Ovary (tissue), 7 donors: ENCODE measurements at regions not wholly inside any gene's neighbourhood (a gene's known extent, or its start where the extent isn't known, plus 50 kb on each side); places are given as distances from the start of the nearest gene placed in this dataset.

Source experiments
- DNase-seq, 5 donors: peaks; one replicate each; pipeline ENCODE4 v3.0.0-alpha.2; 2019 to 2020
- H3K27ac ChIP-seq, 2 donors: fragments of 200-600 bp; one replicate each; pipeline versions ENCODE4 v1.5.1 to v1.8.0; 2019 to 2022
- H3K27me3 ChIP-seq: fragments of 200-600 bp; one replicate; pipeline ENCODE4 v1.8.0; 2022
- H3K36me3 ChIP-seq: fragments of 200-600 bp; sonication (generic); one replicate; pipeline ENCODE4 v1.5.1; 2019
- H3K4me1 ChIP-seq: one replicate; pipeline ENCODE4 v1.8.1; 2013; ENCODE audit warnings: mild to moderate bottlenecking, moderate library complexity; ENCODE audit not compliant: insufficient read depth
- H3K4me3 ChIP-seq: fragments of 200-600 bp; sonication (generic); one replicate; pipeline ENCODE4 v1.5.1; 2017
- H3K9me3 ChIP-seq, 2 donors: fragments of 200-600 bp in 1 of 2; sonication (generic) in 1 of 2; one replicate each; pipeline versions ENCODE4 v1.5.1 to v1.8.1; 2013 to 2019; ENCODE audit warnings: mild to moderate bottlenecking in 1 of 2, moderate library complexity in 1 of 2
- EP300 ChIP-seq: sonication (generic); formaldehyde crosslinking; IDR thresholded peaks from one replicate; pipeline ENCODE4 v1.6.1; 2017; ENCODE audit warnings: antibody characterized with exemption
- POLR2A ChIP-seq: fragments of 450-650 bp; IDR thresholded peaks from one replicate; pipeline ENCODE4 v1.6.1; 2017; ENCODE audit warnings: antibody characterized with exemption, mild to moderate bottlenecking, moderate library complexity
- WGBS, 3 donors: extraction: QIAGEN DNeasy Blood & Tissue Kit in 1 of 3; methylation state at CpG; one replicate each; pipeline versions ENCODE4 v1.1.5 to v1.1.7; 2013 to 2017; 5-methylcytosine and 5-hydroxymethylcytosine counted together
- intact Hi-C, 4 donors: fragments of 100-400 bp; cut with DNase I; formaldehyde crosslinking; loops; one replicate each; pipeline versions ENCODE4 v1.11.0 to v1.15.1; 2022 to 2023
- TF ChIP-seq, protein P1 (sequence below), 3 donors: fragments of 450-650 bp in 2 of 3; fragments of 200-600 bp in 1 of 3; IDR thresholded peaks; one replicate each; pipeline versions ENCODE4 v1.5.1 to v1.8.0; 2016 to 2022; ENCODE audit warnings: antibody characterized with exemption in 3 of 3, mild to moderate bottlenecking in 1 of 3
- donor health status: DM: no; HTN: no; CAD: no; lungs with moderate emphysema.
- donor health status: DM: no; HTN: no; CAD: no.
- donor health status: Bipolar disorder and iron deficiency.
- donor health status: DM: no; HTN: no; CAD: no.
- donor health status: DM: yes; HTN: yes; CAD: no.

DNA sequence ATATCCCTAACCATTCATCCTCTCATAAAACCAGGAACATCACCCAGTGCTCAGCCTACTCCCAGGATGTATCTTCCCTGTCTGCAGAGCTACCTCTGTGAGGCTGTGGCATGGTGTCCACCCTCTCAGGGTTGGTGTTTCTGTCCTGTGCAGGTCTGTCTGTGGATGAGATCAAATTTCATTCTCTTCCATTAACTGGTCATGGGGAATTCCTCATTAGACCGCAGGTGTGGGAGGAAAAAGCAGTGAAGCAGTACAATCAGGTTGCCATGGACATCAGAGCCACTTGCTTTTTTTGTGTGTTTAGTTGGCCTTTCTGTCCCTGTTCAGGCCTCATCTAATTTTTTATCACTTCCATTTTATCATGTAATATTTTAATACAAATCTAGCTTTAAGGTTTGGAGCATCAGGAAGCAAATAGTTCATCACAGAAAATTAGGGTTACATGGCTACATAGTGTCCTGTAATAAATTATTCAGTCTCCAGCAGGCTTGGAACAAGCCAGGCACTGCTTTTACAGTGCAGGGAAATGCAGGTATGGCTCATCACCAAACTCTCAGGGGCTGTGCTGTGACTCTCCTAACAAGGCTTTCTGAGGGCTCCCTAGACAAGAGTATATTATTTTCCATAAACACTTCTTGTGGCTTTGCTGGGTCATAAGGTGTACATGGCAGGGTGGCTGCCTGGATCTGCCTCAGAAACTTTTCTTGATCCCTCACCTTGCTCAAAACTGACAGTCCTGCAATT is 594.9 kb upstream of the IGFBP3 start:
- 60 to 68% (median 65%) methylated on average over 1 of the region's 1 CpG for WGBS, 3 donors
- DNase-seq, result no peak
- TF ChIP-seq EP300, result no peak
- TF ChIP-seq POLR2A, result no peak
- TF ChIP-seq, protein P1, sequence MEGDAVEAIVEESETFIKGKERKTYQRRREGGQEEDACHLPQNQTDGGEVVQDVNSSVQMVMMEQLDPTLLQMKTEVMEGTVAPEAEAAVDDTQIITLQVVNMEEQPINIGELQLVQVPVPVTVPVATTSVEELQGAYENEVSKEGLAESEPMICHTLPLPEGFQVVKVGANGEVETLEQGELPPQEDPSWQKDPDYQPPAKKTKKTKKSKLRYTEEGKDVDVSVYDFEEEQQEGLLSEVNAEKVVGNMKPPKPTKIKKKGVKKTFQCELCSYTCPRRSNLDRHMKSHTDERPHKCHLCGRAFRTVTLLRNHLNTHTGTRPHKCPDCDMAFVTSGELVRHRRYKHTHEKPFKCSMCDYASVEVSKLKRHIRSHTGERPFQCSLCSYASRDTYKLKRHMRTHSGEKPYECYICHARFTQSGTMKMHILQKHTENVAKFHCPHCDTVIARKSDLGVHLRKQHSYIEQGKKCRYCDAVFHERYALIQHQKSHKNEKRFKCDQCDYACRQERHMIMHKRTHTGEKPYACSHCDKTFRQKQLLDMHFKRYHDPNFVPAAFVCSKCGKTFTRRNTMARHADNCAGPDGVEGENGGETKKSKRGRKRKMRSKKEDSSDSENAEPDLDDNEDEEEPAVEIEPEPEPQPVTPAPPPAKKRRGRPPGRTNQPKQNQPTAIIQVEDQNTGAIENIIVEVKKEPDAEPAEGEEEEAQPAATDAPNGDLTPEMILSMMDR (IDR thresholded peaks at IDR 0.05), result no peak
- Histone ChIP-seq H3K4me1 (no peaks in the 10 kb centered on the region), H3K9me3 (peaks cover 0 to 3% of the 10 kb centered on the region in 2 donors), H3K4me3 (no peak overlapping the region), H3K36me3 (no peaks in the 10 kb centered on the region), H3K27ac (no peak overlapping the region), H3K27me3 (no peaks in the 10 kb centered on the region)
- intact Hi-C loops, result no loop called here

DNA sequence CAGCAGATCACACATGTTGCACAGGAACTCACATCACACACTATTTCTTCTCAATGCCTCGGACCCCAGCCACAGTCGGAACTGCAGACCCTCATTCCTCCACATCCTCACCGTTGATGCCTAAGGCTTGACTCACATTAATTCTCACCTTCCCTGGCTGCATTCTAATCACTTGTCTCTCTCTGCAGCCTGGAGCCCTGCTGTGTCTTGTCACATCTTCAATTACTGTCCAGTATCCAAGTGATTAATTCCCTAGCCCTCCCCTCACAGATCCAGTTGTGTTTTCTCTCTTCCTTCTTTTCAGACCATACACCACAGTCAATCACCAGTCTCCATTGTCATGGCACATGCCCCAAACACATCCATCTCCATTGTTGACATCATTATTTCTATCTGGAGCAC is 592.4 kb upstream of the IGFBP3 start:
- Histone ChIP-seq H3K27ac (no peak overlapping the region), H3K4me1 (no peaks in the 10 kb centered on the region), H3K36me3 (no peaks in the 10 kb centered on the region), H3K4me3 (no peak overlapping the region), H3K9me3 (peaks cover 0 to 3% of the 10 kb centered on the region in 2 donors), H3K27me3 (no peaks in the 10 kb centered on the region)
- WGBS, 3 donors, result 37 to 62% (median 58%) methylated on average over 3 of the region's 3 CpGs
- no peak for DNase-seq
- TF ChIP-seq, protein P1 (IDR thresholded peaks at IDR 0.05), result no peak
- no peak for TF ChIP-seq POLR2A
- no peak for TF ChIP-seq EP300
- intact Hi-C loops, result no loop called here

DNA sequence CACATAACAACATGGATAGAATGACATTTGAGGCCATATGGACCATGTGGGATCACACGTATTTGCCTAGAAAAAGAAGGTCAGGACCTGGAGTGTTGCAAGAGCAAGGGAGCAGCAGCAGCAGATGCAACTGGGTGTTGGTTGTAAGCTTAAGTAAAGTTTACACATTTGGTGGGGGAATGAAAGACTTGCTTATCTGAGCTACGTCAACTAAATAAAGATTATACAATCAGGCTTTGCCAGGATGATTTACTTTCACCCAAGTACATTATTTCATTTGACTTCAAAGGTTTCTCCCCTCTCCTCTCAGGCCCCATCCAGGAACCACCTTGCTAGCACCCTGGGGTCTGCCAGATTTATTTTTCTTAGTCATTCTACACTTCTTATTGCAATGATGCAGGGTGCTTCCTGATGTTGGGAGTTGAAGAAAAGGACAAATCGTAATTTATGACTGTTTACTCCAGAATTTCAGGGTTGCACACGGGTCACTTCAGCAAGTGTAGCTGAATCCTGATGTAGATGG is 591.9 kb upstream of the IGFBP3 start:
- Histone ChIP-seq H3K27ac (no peak overlapping the region), H3K27me3 (no peaks in the 10 kb centered on the region), H3K4me3 (no peak overlapping the region), H3K4me1 (no peaks in the 10 kb centered on the region), H3K9me3 (peaks cover 0 to 3% of the 10 kb centered on the region in 2 donors), H3K36me3 (no peaks in the 10 kb centered on the region)
- WGBS, 3 donors, result 38 to 55% (median 47%) methylated on average over 4 of the region's 4 CpGs
- DNase-seq, result no peak
- intact Hi-C loops, result no loop called here
- TF ChIP-seq, protein P1 (IDR thresholded peaks at IDR 0.05), result no peak
- no peak for TF ChIP-seq POLR2A
- TF ChIP-seq EP300, result no peak

DNA sequence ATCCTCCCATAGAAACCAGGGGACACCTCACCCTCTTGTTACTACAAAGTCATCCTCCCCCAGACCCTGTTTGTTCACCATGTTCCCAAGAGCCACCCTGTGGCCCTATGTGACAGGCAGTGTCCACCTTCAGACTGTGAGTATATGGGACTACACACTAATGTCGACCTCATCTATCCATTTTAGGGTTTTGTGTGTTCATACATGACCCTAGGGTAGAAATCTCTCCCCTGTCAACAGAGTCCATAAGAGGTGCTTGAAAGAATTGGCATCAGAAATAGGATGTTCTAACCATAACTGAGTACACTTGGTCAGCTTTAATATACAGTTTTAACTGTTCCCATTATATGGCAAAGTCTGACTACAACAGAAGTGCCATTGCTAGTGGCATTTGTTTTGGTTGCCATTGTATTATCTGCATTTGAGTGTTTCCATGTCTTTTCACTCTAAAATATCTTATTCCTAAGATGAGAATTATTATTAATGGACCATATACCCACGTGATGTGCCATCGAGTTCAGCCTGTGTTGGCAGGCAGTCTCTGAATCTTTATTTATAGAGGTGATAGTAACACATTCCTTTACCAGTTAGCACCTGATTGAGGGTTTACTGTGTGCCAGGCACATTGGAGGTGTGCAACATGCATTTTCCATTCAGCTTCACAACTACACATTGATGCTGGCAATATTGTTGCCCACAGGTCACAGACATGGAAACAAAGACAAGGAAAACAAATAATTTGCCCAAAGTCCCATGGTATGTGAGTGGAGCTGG is 590.6 kb upstream of the IGFBP3 start:
- Histone ChIP-seq H3K4me1 (no peaks in the 10 kb centered on the region), H3K27me3 (no peaks in the 10 kb centered on the region), H3K36me3 (no peaks in the 10 kb centered on the region), H3K9me3 (peaks cover 0 to 3% of the 10 kb centered on the region in 2 donors), H3K27ac (no peak overlapping the region), H3K4me3 (no peak overlapping the region)
- intact Hi-C loops, result no loop called here
- no peak for DNase-seq
- no peak for TF ChIP-seq EP300
- TF ChIP-seq, protein P1 (IDR thresholded peaks at IDR 0.05), result no peak
- 69 to 93% (median 92%) methylated on average over 3 of the region's 3 CpGs for WGBS, 3 donors
